Nephron (organoid): ENCODE measurements at regions not wholly inside any gene's neighbourhood (a gene's known extent, or its start where the extent isn't known, plus 50 kb on each side); places are given as distances from the start of the nearest gene placed in this dataset.

ENCODE experiments used
- H3K27ac Mint-ChIP-seq, 3 experiments: 2 replicates each; pipeline ENCODE4 v1.8.0; 2020; ENCODE audit warnings: mixed read lengths in 3 of 3, mild to moderate bottlenecking in 2 of 3, moderate library complexity in 1 of 3
- H3K27me3 Mint-ChIP-seq: 2 replicates; pipeline ENCODE4 v1.8.0; 2021; ENCODE audit warnings: low read depth, mild to moderate bottlenecking, moderate library complexity, mixed read lengths
- H3K36me3 Mint-ChIP-seq: 2 replicates; pipeline ENCODE4 v1.8.0; 2020; ENCODE audit warnings: low read depth, mixed read lengths
- H3K4me1 Mint-ChIP-seq: 2 replicates; pipeline ENCODE4 v1.8.0; 2020; ENCODE audit warnings: mixed read lengths
- H3K4me3 Mint-ChIP-seq, 3 experiments: 2 replicates each; pipeline ENCODE4 v1.8.0; 2020; ENCODE audit warnings: mild to moderate bottlenecking in 3 of 3, mixed read lengths in 3 of 3, moderate library complexity in 2 of 3
- H3K9me3 Mint-ChIP-seq: 2 replicates; pipeline ENCODE4 v1.8.0; 2020; ENCODE audit warnings: mixed read lengths
- TF ChIP-seq, protein P1 (sequence below), 3 experiments: fragments of 200-600 bp; sonication (generic); IDR thresholded peaks; one replicate each; pipeline ENCODE4 v1.5.0; 2021; ENCODE audit warnings: antibody characterized with exemption in 3 of 3; ENCODE audit not compliant: unreplicated experiment in 3 of 3

DNA sequence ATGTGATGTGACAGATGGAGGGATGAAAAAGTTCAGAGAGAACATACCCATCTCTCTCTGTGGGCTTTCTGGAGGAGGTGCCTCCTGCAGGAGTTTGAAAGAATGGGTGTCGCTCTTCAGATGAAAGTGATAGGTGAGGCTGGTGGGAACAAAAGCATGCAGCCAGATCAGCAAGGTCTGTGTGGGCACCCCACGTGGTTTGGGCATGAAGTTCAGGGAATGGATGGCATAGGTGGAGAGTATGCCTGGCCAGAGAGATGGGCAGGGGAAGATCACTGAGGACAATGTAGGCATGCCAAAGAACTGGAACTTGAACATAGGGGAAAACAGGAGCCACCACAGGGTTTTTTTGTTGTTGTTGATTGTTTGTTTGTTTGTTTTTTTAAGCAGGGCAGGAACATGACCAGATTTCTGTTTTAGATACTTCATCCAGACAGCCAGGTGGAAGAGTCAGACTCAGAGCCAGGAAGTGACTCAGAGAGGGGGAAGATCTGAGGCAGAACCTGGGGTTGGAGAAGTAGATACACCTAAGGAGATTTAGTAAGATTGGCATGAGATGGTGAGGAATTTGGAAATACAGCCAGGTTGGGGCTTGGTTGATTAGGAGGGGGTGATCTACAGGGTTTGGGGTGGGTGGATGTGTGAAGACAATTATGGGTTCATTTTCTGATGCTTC is 64.8 kb upstream of the CLSTN2 start:
- H3K36me3 Mint-ChIP-seq: no peaks in the 10 kb centered on the region
- no peaks in the 10 kb centered on the region for H3K4me1 Mint-ChIP-seq
- no peak overlapping the region for H3K4me3 Mint-ChIP-seq
- H3K27me3 Mint-ChIP-seq: no peaks in the 10 kb centered on the region
- TF ChIP-seq, protein P1, sequence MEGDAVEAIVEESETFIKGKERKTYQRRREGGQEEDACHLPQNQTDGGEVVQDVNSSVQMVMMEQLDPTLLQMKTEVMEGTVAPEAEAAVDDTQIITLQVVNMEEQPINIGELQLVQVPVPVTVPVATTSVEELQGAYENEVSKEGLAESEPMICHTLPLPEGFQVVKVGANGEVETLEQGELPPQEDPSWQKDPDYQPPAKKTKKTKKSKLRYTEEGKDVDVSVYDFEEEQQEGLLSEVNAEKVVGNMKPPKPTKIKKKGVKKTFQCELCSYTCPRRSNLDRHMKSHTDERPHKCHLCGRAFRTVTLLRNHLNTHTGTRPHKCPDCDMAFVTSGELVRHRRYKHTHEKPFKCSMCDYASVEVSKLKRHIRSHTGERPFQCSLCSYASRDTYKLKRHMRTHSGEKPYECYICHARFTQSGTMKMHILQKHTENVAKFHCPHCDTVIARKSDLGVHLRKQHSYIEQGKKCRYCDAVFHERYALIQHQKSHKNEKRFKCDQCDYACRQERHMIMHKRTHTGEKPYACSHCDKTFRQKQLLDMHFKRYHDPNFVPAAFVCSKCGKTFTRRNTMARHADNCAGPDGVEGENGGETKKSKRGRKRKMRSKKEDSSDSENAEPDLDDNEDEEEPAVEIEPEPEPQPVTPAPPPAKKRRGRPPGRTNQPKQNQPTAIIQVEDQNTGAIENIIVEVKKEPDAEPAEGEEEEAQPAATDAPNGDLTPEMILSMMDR (IDR thresholded peaks at IDR 0.05; ENCODE audit: unreplicated experiment in 3 of 3): no peak
- H3K9me3 Mint-ChIP-seq: peaks cover 2% of the 10 kb centered on the region
- H3K27ac Mint-ChIP-seq: no peak overlapping the region

DNA sequence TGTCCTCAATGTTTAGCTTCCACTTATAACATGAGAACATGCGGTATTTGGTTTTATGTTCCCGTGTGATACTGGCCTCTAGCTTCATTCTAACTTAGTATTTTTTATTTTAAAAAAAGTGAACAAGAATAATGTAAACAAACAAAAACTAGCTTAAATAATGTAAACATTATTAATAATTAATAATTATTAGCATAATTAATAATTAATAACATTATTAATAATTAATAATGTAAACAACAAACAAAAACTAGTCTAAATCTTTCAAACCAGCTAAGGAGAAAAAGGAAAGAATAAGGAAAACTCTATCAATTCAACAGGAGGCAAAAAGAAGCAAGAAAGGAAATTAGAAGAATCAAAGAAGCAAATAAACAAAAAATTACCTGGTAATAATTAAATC is 66.2 kb upstream of the CLSTN2 start:
- Mint-ChIP-seq H3K36me3 (no peaks in the 10 kb centered on the region), H3K4me3 (no peak overlapping the region), H3K27ac (no peak overlapping the region), H3K9me3 (peaks cover 2% of the 10 kb centered on the region), H3K27me3 (no peaks in the 10 kb centered on the region), H3K4me1 (no peaks in the 10 kb centered on the region)
- TF ChIP-seq, protein P1 (IDR thresholded peaks at IDR 0.05; ENCODE audit: unreplicated experiment in 3 of 3): no peak

DNA sequence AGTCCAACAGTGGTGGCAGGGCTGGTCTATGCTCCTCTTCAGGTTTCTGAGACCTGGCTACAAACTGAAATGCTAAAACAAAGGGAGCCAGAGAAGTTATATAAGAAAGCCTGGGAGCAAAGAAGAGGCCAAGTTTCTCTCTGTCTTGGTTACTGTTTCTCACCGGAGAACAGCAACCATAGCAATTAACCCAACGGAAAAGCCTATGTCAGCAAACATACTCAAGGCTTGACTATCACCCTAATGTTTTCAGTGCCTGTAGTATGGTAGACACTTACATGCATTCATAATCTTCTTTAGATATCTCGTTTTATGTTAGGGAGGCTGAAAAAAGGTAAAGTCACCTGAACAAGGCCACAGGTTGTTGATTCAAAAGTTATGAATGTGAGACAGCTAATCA is 86.3 kb upstream of the CLSTN2 start:
- TF ChIP-seq, protein P1 (IDR thresholded peaks at IDR 0.05; ENCODE audit: unreplicated experiment in 3 of 3): no peak
- H3K36me3 Mint-ChIP-seq: no peaks in the 10 kb centered on the region
- no peaks in the 10 kb centered on the region for H3K27me3 Mint-ChIP-seq
- no peak overlapping the region for H3K27ac Mint-ChIP-seq
- peaks cover 4% of the 10 kb centered on the region for H3K4me1 Mint-ChIP-seq
- no peak overlapping the region for H3K4me3 Mint-ChIP-seq
- peaks cover 19% of the 10 kb centered on the region for H3K9me3 Mint-ChIP-seq

DNA sequence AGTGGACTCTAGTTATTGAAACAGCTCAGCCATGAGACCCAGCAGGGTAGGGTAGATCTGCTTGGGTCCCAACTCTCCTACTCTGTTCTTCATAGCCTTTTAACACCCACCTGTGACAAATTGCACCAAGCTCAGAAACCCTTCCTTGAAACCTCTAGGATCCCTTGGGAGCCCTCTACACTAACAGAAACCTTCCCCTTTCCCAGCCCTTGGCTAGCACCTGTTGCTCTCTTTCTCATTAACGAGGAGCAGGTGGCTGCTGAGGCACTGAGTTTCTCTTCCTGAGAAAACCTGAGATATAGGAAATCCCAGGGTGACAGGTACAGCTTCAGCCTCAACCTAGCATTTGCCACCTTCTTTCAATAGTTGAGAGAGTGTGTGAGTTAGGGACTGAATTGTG is 88.3 kb upstream of the CLSTN2 start:
- no peaks in the 10 kb centered on the region for H3K36me3 Mint-ChIP-seq
- H3K9me3 Mint-ChIP-seq: peaks cover 16% of the 10 kb centered on the region
- TF ChIP-seq, protein P1 (IDR thresholded peaks at IDR 0.05; ENCODE audit: unreplicated experiment in 3 of 3): no peak
- peaks cover 4% of the 10 kb centered on the region for H3K4me1 Mint-ChIP-seq
- no peak overlapping the region for H3K27ac Mint-ChIP-seq
- H3K27me3 Mint-ChIP-seq: no peaks in the 10 kb centered on the region
- no peak overlapping the region for H3K4me3 Mint-ChIP-seq

DNA sequence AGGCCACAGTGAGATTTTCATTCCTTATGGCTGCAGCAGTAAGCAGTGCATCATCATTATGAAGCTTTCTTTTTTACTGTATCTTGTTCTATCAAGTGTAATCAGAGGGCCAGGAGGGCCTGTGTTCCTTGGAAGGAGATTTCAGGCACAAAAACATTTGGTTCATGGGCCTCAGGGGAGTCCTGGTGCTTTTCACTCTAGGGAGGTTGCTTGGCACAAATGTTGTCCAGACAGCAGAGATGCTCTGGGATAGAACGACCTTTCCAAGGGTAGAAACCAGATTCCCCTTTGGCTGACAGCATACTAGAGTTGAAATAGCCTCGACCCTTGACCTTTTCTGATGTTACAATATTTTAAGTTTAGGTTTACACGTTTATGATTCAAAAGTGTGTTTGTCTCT is 95.3 kb upstream of the CLSTN2 start:
- TF ChIP-seq, protein P1 (IDR thresholded peaks at IDR 0.05; ENCODE audit: unreplicated experiment in 3 of 3): no peak
- peaks cover 47% of the 10 kb centered on the region for H3K4me1 Mint-ChIP-seq
- no peak overlapping the region for H3K4me3 Mint-ChIP-seq
- H3K36me3 Mint-ChIP-seq: no peaks in the 10 kb centered on the region
- no peak overlapping the region for H3K27ac Mint-ChIP-seq
- H3K9me3 Mint-ChIP-seq: peaks cover 7% of the 10 kb centered on the region
- no peaks in the 10 kb centered on the region for H3K27me3 Mint-ChIP-seq

DNA sequence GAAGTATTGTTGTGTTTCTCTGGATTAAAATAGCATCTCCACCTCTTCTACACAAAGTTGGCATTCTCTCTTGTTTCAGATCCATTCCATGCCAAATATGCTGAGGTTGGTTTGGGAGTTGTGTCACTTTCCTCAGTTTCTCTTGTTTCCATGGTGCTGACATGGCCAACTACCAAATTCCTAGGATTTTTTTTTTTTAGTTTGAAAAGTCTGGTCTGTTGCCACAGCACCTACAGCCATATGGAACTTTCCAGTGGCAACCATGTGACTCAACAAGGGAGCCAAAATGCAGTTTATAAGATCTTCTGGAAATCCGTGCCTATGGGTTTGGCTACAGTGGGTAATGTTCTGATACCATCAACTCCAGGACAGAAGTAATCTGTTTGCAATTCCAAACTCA is 96.0 kb upstream of the CLSTN2 start:
- H3K4me3 Mint-ChIP-seq: no peak overlapping the region
- H3K36me3 Mint-ChIP-seq: no peaks in the 10 kb centered on the region
- TF ChIP-seq, protein P1 (IDR thresholded peaks at IDR 0.05; ENCODE audit: unreplicated experiment in 3 of 3): no peak
- H3K27me3 Mint-ChIP-seq: no peaks in the 10 kb centered on the region
- peaks cover 7% of the 10 kb centered on the region for H3K9me3 Mint-ChIP-seq
- H3K4me1 Mint-ChIP-seq: peaks cover 51% of the 10 kb centered on the region
- no peak overlapping the region for H3K27ac Mint-ChIP-seq
